NCI-H2029 treated with DMSO at 0.1 percent for 48 hours (cell line): ENCODE measurements at regions not wholly inside any gene's neighbourhood (a gene's known extent, or its start where the extent isn't known, plus 50 kb on each side); places are given as distances from the start of the nearest gene placed in this dataset.

Experiments
- DNase-seq: peaks from one replicate; lab custom pipeline; 2025; lab: John Stamatoyannopoulos, UW

DNA sequence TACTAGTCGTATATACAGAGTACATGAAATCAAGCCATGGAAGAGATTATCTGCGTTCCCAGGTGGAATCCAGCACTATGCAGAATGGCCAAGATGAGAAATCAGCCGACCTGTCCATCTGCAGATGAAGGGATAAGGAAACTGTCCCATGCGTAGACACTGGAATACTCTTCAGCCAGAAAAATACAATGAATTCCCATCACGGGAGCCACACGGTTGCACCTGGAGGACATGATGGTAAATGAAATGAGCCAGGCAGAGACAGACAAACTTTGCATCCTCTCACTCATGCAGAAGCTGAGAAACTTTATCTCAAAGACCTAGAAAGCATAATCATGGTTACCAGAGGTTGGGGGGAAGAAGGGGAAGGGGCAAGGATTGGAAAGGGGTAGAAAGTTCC is 111.9 kb upstream of the TOP3B start:
- no peak for DNase-seq

DNA sequence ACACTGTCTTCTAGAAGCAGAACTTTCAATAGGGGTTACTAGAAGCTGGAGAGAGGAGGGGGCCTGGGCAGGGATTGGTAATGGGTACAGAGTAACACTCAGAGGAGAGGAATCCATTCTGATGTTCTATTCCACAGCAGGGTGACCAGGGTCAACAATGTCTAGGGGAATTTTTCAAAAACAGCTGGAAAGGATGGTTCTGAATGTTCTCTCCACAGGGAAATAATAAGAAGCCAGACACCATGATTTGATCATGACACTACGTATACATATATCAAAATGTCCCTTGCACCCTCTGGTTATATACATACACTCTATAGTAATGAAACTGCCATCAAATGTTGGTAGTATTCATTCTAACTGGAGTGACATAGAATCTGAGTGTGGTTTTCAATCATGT is 111.2 kb upstream of the TOP3B start:
- DNase-seq = no peak

- DNase-seq = no peak
Measured at GRCh38 chr22:22092974-22093373, 110.4 kb upstream of the TOP3B start.

- DNase-seq = no peak
Measured at GRCh38 chr22:22092101-22092500, 109.5 kb upstream of the TOP3B start.

DNA sequence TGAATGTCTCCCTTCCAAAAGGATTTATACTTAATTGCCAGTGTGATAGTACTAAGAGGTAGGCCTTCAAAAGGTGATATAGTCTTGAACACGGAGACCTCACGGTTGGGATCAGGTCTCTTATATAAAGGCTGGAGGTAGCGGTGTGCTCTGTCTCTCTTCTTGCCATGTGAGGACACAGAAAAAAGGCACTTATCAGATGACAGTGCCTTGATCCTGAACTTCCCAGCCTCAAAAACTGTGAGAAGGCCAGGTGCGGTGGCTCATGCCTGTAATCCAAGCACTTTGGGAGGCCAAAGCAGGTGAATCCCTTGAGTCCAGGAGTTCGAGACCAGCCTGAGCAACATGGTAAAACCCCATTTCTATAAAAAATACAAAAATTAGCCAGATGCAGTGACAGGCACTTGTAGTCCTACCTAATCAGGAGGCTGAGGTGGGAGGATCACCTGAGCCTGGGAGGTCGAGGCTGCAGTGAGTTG is 108.9 kb upstream of the TOP3B start:
- no peak for DNase-seq

DNA sequence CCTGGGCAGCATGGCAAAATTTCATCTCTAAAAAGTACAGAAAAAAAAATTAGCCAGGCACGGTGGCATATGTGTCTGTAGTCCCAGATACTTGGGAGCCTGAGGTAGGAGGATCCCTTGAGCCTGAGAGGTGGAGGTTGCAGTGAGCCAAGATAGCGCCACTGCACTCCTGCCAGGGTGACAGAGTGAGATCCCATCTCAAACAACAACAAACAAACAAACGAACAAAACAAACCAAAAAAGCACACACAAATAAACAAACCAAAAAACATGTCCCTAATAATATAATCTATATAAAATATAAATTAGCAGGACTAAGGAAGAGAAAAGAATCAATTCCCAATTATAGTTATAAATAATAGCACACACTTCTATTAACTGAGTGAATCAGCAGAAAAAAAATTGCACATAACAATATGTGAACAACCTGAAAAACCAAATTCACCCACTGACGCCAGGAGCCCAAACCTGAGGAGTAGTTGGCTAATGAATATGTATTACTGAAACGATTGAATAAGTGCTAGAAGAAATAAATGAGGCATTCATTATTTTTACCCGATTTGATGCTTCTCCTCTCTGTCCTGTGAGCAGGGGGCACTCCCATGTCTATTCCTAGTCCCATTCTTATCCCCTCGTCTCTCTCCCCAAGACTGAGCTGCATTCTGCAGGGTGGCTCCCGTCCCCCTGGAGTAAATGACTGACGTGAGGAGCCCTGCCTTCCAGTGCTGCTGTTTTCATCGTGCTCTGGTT is 108.2 kb upstream of the TOP3B start:
- no peak for DNase-seq

DNA sequence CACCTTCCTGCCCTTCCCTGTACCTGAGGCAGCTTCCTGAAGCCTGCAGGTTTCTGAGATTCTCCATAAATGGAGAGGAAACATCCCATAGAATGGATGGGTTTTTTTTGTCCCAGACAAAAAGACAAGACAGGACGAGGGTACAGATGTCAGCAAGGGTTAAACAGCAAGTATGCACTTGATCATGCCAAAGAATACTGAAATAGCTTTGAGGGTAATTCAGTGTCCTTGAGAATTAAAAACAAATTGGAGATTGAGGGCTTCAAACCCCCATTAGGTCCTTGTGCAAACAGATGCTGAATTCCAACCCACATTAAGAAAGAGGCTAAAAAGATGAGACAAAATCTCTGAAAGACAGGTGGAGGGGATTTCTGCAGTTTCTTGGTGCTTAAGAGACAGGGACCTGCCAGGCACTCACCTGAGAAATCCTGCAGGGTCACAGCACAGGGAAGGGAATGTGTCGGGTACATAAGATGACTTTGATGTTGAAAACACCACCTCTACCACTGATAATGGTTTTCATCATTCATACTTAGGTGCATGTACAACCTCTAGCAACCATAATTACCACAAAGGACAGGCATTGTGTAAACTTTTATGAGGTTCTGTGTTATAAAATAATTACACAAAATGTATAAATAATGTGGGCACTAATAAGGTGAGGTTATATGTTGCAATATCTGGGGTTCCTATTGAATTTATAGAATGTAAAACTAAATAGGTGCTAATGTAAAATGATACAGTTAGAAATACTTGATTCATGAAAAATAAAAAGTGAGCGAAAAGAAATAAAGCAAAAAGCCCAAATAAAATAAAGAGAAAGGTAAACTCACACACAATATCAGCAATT is 107.1 kb upstream of the TOP3B start:
- DNase-seq = no peak

GRCh38 chr22:22088658-22089458 is 106.3 kb upstream of the TOP3B start:
- DNase-seq = no peak

- DNase-seq = no peak
Measured at GRCh38 chr22:22087854-22088657, 105.5 kb upstream of the TOP3B start.

GRCh38 chr22:22086501-22087158 is 104.0 kb upstream of the TOP3B start:
- no peak for DNase-seq

GRCh38 chr22:22085702-22086500 is 103.3 kb upstream of the TOP3B start:
- no peak for DNase-seq

DNA sequence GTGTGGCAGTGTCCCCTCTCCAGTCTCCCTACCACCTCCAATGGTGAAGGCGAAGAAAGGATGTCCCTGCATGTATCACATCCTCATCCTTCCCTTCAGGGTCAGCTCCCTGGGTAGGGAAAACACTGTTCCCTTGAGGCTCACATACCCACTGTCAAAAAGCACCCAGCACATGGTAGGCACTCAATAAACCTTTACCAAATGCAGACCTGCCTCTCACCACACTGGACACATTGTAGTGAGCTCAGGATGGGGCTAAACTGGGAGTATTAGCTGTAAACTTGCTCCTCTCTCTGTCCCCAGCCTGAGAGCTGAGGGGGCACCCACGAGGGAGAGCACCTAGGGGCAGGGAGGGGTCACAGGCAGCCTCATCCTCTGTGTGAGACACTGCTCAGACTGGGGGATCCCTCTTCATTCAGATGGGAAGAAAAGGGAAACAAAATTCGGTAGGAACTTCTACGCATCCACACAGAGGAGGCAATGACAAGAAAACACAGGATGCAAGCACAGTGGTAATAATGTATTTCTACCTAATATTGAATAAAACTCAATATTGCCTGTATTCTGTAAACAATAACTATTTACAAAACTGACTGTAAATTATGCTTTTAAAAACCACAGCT is 101.6 kb upstream of the TOP3B start:
- no peak for DNase-seq

GRCh38 chr22:22082960-22083359 is 100.4 kb upstream of the TOP3B start:
- no peak for DNase-seq

- DNase-seq = no peak
Measured at GRCh38 chr22:22082229-22082835, 99.7 kb upstream of the TOP3B start.

DNA sequence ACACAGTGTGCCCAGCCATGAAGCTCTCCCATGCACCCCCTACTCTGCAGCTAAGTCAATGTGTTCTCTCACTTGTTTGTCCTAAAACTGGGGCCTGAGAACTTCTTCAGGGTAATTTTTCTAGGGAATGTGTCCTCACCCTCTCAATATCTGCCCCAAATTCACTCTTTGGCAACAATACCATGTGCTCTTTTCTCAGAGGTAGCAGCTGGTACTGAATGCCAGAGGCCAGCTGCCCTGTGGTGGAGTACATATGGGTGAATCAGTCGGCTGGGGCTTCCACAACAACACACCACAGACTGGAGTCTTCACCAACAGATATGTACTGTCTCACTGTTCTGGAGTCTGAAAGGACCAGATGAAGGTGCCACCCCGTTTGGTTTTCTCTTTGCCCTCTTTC is 97.7 kb upstream of the TOP3B start:
- DNase-seq = no peak

DNA sequence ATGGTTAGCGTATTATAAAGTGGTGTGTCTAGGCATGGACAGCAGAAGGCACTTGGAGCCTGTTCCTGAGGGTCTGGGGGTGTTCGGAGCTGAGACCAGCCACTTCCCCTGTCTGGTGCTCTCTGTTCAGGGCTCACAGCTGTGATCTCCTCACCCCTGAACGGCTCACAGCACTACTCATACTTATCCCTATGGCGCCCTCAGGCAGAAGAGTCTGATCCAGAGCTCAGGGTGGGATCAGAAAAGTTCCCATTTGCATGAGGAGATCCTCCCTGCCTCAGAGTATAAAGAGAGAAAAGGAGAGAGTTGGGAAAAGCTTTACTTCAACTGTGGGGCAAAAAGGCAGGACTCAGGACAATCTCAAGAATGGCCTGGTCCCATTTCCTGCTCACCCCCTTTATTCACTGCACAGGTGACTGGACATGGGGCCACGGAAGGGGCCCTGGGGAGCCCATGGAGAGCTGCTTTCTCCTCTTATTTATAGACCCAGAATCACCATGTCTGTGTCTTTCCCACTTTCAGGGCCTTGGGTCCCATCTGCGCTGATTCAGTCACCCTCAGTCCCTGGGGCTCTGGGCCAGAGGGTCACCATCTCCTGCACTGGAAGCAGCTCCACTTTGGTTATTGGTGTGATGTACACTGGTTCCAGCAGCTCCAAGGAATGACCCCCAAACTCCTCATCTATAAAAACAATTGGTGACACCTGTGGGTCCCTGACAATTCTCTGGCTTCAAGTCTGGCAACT is 97.0 kb upstream of the TOP3B start:
- DNase-seq = no peak

GRCh38 chr22:22078329-22078728 is 95.7 kb upstream of the TOP3B start:
- no peak for DNase-seq

DNA sequence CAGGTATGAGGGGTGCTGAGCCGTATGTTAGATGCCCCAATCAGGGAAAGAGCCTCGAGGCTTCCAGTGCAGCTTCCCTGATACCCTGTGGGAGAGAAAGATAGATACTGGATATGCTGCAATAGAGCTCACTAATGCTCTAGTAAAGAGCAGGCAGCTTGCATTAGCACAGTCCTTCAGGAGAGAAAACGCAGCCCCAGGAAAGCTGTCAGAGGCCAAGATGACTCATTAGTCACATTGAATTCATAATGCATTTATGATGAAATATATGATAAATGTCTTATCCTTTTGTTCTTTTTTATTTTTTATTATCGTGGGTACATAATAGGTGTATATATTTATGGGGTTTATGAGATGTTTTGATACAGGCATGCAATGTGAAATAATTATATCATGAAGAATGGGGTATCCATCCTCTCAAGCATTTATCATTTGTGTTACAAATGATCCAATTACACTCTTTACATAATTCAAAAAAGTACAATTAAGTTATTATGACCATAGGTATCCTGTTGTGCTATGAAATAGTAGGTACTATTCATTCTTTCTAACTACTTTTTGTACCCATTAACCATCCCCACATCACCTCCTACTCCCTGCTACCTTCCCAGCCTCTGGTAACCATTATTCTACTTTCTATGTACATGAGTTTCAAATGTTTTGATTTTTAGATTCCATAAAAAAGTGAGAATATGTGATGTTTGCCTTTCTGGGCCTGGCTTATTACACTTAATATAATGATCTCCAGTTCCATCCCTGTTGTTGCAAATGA is 94.5 kb upstream of the TOP3B start:
- DNase-seq = no peak
